SK-N-SH treated with all-trans-retinoic acid at 6 μM for 48 hours (cell line): ENCODE measurements at regions not wholly inside any gene's neighbourhood (a gene's known extent, or its start where the extent isn't known, plus 50 kb on each side); places are given as distances from the start of the nearest gene placed in this dataset.

Experiments
- ATAC-seq: fragments of 200-7000 bp; cut with Tn5 transposase; 3 replicates; pipeline ENCODE4 v1.9.1; 2020; ENCODE audit warnings: mild to moderate bottlenecking, moderate library complexity
- ARNTL ChIP-seq: fragments of 450-650 bp; formaldehyde crosslinking; IDR thresholded peaks from 2 replicates; pipeline ENCODE4 v1.5.0; 2020; ENCODE audit warnings: low read depth, mild to moderate bottlenecking, moderate library complexity, borderline replicate concordance
- CSDC2 ChIP-seq: fragments of 250-450 bp; sonication (Bioruptor Pico); IDR thresholded peaks from 2 replicates; pipeline ENCODE4 v1.5.0; 2020; ENCODE audit warnings: mild to moderate bottlenecking, moderate library complexity
- ESRRG ChIP-seq: fragments of 250-450 bp; sonication (Bioruptor Pico); IDR thresholded peaks from 2 replicates; pipeline ENCODE4 v1.6.1; 2021; ENCODE audit warnings: mild to moderate bottlenecking
- GLIS3 ChIP-seq: fragments of 250-450 bp; sonication (Bioruptor Pico); IDR thresholded peaks from 2 replicates; pipeline ENCODE4 v1.5.0; 2020; ENCODE audit warnings: mild to moderate bottlenecking, moderate library complexity
- ISL1 ChIP-seq: fragments of 250-450 bp; sonication (Bioruptor Pico); IDR thresholded peaks from 2 replicates; pipeline ENCODE4 v2.1.2; 2022; ENCODE audit warnings: mild to moderate bottlenecking, moderate library complexity
- OSR1 ChIP-seq: fragments of 250-450 bp; sonication (Bioruptor Pico); IDR thresholded peaks from 2 replicates; pipeline ENCODE4 v1.8.0; 2022; ENCODE audit warnings: moderate library complexity, mild to moderate bottlenecking, inconsistent platforms
- PPARA ChIP-seq: fragments of 250-450 bp; sonication (Bioruptor Pico); IDR thresholded peaks from 2 replicates; pipeline ENCODE4 v1.5.0; 2020; ENCODE audit warnings: mild to moderate bottlenecking, borderline replicate concordance
- RARB ChIP-seq: fragments of 250-450 bp; sonication (Bioruptor Pico); IDR thresholded peaks from 2 replicates; pipeline ENCODE4 v1.8.0; 2021; ENCODE audit warnings: mild to moderate bottlenecking, moderate library complexity
- SNAI2 ChIP-seq: fragments of 250-450 bp; sonication (Bioruptor Pico); IDR thresholded peaks from 2 replicates; pipeline ENCODE4 v1.5.0; 2020; ENCODE audit warnings: mild to moderate bottlenecking, moderate library complexity
- TCF4 ChIP-seq: fragments of 250-450 bp; sonication (Bioruptor Pico); IDR thresholded peaks from 2 replicates; pipeline ENCODE4 v1.8.0; 2021; ENCODE audit warnings: mild to moderate bottlenecking, moderate library complexity, borderline replicate concordance
- TOX ChIP-seq: fragments of 250-450 bp; sonication (Bioruptor Pico); IDR thresholded peaks from 2 replicates; pipeline ENCODE4 v1.8.0; 2021; ENCODE audit warnings: mild to moderate bottlenecking, moderate library complexity, borderline replicate concordance
- ZC3H10 ChIP-seq: fragments of 250-450 bp; sonication (Bioruptor Pico); IDR thresholded peaks from 2 replicates; pipeline ENCODE4 v1.5.1; 2021; ENCODE audit warnings: mild to moderate bottlenecking, moderate library complexity
- ZFP3 ChIP-seq: fragments of 250-450 bp; sonication (Bioruptor Pico); IDR thresholded peaks from 2 replicates; pipeline ENCODE4 v1.5.0; 2020; ENCODE audit warnings: mild to moderate bottlenecking, moderate library complexity
- ZFP30 ChIP-seq: fragments of 450-650 bp; formaldehyde crosslinking; IDR thresholded peaks from 2 replicates; pipeline ENCODE4 v1.5.0; 2022; ENCODE audit warnings: mild to moderate bottlenecking, moderate library complexity
- ZNF565 ChIP-seq: fragments of 450-650 bp; formaldehyde crosslinking; conservative IDR thresholded peaks from 2 replicates; pipeline ENCODE4 v1.5.0; 2020; ENCODE audit warnings: low read depth, mild to moderate bottlenecking, moderate library complexity
- ZNF70 ChIP-seq: fragments of 450-650 bp; formaldehyde crosslinking; IDR thresholded peaks from 2 replicates; pipeline ENCODE4 v1.5.0; 2020; ENCODE audit warnings: mild to moderate bottlenecking, moderate library complexity
- ZNF8 ChIP-seq: fragments of 450-650 bp; formaldehyde crosslinking; IDR thresholded peaks from 2 replicates; pipeline ENCODE4 v1.5.0; 2020; ENCODE audit warnings: mild to moderate bottlenecking, moderate library complexity
- TF ChIP-seq, protein P1 (sequence below): fragments of 250-450 bp; sonication (Bioruptor Pico); IDR thresholded peaks from 2 replicates; pipeline ENCODE4 v1.5.0; 2020; ENCODE audit warnings: mild to moderate bottlenecking, moderate library complexity
- TF ChIP-seq, protein P2 (sequence below): fragments of 250-450 bp; sonication (Bioruptor Pico); IDR thresholded peaks from 2 replicates; pipeline ENCODE4 v1.8.0; 2020; ENCODE audit warnings: mild to moderate bottlenecking, moderate library complexity, borderline replicate concordance
- TF ChIP-seq, protein P3 (sequence below): fragments of 250-450 bp; sonication (Bioruptor Pico); IDR thresholded peaks from 2 replicates; pipeline ENCODE4 v1.5.1; 2021; ENCODE audit warnings: mild to moderate bottlenecking, moderate library complexity
- TF ChIP-seq, protein P4 (sequence below): fragments of 250-450 bp; sonication (Bioruptor Pico); IDR thresholded peaks from 2 replicates; pipeline ENCODE4 v1.8.0; 2021; ENCODE audit warnings: low read depth, mild to moderate bottlenecking, moderate library complexity, borderline replicate concordance
- TF ChIP-seq, protein P5 (sequence below): fragments of 250-450 bp; sonication (Bioruptor Pico); IDR thresholded peaks from 2 replicates; pipeline ENCODE4 v1.5.1; 2020; ENCODE audit warnings: low read depth, mild to moderate bottlenecking, moderate library complexity

DNA sequence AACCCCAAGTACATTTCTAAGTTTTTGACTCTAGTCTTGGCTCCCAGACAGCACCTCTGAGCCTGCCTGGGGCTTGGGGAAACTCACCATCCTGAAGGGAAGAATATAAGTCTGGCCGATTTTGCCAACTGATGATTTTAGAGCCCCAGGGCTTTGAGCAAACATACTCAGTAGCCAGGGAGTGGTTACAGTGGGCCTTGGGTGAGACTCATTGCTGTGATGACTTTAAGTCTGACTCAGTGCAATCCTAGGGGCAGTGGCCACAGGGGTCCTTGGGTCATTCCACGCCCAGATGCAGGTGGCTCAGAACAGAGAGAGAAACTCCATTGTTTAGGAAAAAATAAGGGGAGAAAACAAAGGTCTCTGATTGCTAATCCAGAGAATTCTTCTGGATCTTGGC lies 312.0 kb upstream of the EDIL3 start:
- TF ChIP-seq SNAI2 (CRISPR knock-in tag) (no peak), TCF4 (no peak), ZNF8 (CRISPR knock-in tag) (no peak), RARB (no peak), PPARA (CRISPR knock-in tag) (no peak), ZFP3 (CRISPR knock-in tag) (no peak), CSDC2 (CRISPR knock-in tag) (no peak), GLIS3 (no peak), TOX (CRISPR knock-in tag) (no peak), ISL1 (CRISPR knock-in tag) (no peak), ZFP30 (CRISPR knock-in tag) (no peak), ZC3H10 (CRISPR knock-in tag) (no peak), ARNTL (CRISPR knock-in tag) (no peak), ESRRG (CRISPR knock-in tag) (no peak), ZNF70 (no peak)
- TF ChIP-seq, protein P1, sequence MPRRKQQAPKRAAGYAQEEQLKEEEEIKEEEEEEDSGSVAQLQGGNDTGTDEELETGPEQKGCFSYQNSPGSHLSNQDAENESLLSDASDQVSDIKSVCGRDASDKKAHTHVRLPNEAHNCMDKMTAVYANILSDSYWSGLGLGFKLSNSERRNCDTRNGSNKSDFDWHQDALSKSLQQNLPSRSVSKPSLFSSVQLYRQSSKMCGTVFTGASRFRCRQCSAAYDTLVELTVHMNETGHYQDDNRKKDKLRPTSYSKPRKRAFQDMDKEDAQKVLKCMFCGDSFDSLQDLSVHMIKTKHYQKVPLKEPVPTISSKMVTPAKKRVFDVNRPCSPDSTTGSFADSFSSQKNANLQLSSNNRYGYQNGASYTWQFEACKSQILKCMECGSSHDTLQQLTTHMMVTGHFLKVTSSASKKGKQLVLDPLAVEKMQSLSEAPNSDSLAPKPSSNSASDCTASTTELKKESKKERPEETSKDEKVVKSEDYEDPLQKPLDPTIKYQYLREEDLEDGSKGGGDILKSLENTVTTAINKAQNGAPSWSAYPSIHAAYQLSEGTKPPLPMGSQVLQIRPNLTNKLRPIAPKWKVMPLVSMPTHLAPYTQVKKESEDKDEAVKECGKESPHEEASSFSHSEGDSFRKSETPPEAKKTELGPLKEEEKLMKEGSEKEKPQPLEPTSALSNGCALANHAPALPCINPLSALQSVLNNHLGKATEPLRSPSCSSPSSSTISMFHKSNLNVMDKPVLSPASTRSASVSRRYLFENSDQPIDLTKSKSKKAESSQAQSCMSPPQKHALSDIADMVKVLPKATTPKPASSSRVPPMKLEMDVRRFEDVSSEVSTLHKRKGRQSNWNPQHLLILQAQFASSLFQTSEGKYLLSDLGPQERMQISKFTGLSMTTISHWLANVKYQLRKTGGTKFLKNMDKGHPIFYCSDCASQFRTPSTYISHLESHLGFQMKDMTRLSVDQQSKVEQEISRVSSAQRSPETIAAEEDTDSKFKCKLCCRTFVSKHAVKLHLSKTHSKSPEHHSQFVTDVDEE (CRISPR knock-in tag): no peak
- TF ChIP-seq, protein P2, sequence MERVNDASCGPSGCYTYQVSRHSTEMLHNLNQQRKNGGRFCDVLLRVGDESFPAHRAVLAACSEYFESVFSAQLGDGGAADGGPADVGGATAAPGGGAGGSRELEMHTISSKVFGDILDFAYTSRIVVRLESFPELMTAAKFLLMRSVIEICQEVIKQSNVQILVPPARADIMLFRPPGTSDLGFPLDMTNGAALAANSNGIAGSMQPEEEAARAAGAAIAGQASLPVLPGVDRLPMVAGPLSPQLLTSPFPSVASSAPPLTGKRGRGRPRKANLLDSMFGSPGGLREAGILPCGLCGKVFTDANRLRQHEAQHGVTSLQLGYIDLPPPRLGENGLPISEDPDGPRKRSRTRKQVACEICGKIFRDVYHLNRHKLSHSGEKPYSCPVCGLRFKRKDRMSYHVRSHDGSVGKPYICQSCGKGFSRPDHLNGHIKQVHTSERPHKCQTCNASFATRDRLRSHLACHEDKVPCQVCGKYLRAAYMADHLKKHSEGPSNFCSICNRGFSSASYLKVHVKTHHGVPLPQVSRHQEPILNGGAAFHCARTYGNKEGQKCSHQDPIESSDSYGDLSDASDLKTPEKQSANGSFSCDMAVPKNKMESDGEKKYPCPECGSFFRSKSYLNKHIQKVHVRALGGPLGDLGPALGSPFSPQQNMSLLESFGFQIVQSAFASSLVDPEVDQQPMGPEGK: no peak
- no peak for ATAC-seq

DNA sequence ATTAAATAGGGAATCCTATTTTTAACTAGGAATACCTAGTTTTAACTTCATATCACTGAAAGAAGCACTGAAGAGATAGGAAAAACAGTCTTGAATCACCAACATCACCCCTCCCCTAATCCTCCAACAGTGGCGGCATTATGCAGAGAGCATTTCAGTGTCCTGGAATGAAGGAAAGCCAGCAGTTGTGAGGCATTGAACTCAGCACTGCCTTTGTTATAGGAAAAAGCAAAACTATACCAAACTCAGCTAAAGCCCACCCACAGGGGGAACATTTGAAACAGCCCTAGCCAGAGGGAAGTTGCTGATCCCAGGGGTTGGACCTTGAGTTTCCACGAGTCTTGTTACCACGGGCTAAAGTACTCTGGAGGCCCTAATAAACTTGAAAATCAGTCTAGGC lies 310.6 kb upstream of the EDIL3 start:
- TF ChIP-seq, protein P1 (CRISPR knock-in tag): no peak
- TF ChIP-seq SNAI2 (CRISPR knock-in tag): no peak
- TF ChIP-seq CSDC2 (CRISPR knock-in tag): no peak
- TF ChIP-seq, protein P3, sequence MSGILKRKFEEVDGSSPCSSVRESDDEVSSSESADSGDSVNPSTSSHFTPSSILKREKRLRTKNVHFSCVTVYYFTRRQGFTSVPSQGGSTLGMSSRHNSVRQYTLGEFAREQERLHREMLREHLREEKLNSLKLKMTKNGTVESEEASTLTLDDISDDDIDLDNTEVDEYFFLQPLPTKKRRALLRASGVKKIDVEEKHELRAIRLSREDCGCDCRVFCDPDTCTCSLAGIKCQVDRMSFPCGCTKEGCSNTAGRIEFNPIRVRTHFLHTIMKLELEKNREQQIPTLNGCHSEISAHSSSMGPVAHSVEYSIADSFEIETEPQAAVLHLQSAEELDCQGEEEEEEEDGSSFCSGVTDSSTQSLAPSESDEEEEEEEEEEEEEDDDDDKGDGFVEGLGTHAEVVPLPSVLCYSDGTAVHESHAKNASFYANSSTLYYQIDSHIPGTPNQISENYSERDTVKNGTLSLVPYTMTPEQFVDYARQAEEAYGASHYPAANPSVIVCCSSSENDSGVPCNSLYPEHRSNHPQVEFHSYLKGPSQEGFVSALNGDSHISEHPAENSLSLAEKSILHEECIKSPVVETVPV: no peak
- no peak for TF ChIP-seq ARNTL (CRISPR knock-in tag)
- no peak for TF ChIP-seq ZNF70
- TF ChIP-seq, protein P4, sequence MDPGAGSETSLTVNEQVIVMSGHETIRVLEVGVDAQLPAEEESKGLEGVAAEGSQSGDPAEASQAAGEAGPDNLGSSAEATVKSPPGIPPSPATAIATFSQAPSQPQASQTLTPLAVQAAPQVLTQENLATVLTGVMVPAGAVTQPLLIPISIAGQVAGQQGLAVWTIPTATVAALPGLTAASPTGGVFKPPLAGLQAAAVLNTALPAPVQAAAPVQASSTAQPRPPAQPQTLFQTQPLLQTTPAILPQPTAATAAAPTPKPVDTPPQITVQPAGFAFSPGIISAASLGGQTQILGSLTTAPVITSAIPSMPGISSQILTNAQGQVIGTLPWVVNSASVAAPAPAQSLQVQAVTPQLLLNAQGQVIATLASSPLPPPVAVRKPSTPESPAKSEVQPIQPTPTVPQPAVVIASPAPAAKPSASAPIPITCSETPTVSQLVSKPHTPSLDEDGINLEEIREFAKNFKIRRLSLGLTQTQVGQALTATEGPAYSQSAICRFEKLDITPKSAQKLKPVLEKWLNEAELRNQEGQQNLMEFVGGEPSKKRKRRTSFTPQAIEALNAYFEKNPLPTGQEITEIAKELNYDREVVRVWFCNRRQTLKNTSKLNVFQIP (CRISPR knock-in tag): no peak
- TF ChIP-seq ESRRG (CRISPR knock-in tag): no peak
- TF ChIP-seq, protein P5, sequence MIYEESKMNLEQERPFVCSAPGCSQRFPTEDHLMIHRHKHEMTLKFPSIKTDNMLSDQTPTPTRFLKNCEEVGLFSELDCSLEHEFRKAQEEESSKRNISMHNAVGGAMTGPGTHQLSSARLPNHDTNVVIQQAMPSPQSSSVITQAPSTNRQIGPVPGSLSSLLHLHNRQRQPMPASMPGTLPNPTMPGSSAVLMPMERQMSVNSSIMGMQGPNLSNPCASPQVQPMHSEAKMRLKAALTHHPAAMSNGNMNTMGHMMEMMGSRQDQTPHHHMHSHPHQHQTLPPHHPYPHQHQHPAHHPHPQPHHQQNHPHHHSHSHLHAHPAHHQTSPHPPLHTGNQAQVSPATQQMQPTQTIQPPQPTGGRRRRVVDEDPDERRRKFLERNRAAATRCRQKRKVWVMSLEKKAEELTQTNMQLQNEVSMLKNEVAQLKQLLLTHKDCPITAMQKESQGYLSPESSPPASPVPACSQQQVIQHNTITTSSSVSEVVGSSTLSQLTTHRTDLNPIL (CRISPR knock-in tag): no peak
- TF ChIP-seq TOX (CRISPR knock-in tag): no peak
- no peak for TF ChIP-seq ZFP30 (CRISPR knock-in tag)
- TF ChIP-seq ZNF565 (CRISPR knock-in tag): no peak
- no peak for TF ChIP-seq RARB
- no peak for TF ChIP-seq ISL1 (CRISPR knock-in tag)
- TF ChIP-seq OSR1 (CRISPR knock-in tag): no peak
- no peak for TF ChIP-seq GLIS3
- TF ChIP-seq, all 23 proteins: peak for 0
- no peak for ATAC-seq
